Activated naive CD4-positive, alpha-beta T cell treated with anti-CD3 and anti-CD28 coated beads for 36 hours (primary cell): ENCODE measurements at regions not wholly inside any gene's neighbourhood (a gene's known extent, or its start where the extent isn't known, plus 50 kb on each side); places are given as distances from the start of the nearest gene placed in this dataset.
"Not testable (repeated sequence)": the region's sequence is repeated elsewhere in the genome, so short reads cannot be mapped to it uniquely, and the experiment has no call there.

Experiments used
- CTCF ChIA-PET: fragments of 350-600 bp; sonication (Branson Sonifier 250); formaldehyde crosslinking; loops from one replicate; lab custom pipeline; 2021; ENCODE audit warnings: antibody characterized with exemption; lab: Charles Lee
- DNase-seq: peaks from one replicate; pipeline ENCODE4 v3.0.0-alpha.2; 2020
- H3K27ac Mint-ChIP-seq: one replicate; pipeline ENCODE4 v1.8.0; 2021; ENCODE audit warnings: mild to moderate bottlenecking, mixed read lengths
- H3K27me3 Mint-ChIP-seq: one replicate; pipeline ENCODE4 v1.8.0; 2021; ENCODE audit warnings: low read depth, mixed read lengths
- H3K36me3 Mint-ChIP-seq: one replicate; pipeline ENCODE4 v1.8.0; 2021; ENCODE audit warnings: low read depth, mixed read lengths
- H3K4me1 Mint-ChIP-seq: one replicate; pipeline ENCODE4 v1.8.0; 2021; ENCODE audit warnings: low read depth, mixed read lengths
- H3K4me3 Mint-ChIP-seq: one replicate; pipeline ENCODE4 v1.8.0; 2021; ENCODE audit warnings: mild to moderate bottlenecking, moderate library complexity, mixed read lengths
- H3K9me3 Mint-ChIP-seq: one replicate; pipeline ENCODE4 v1.8.0; 2021; ENCODE audit warnings: mixed read lengths
- intact Hi-C: fragments of 100-400 bp; cut with micrococcal nuclease; formaldehyde crosslinking; loops from one replicate; pipeline ENCODE4 v1.15.1; 2023

DNA sequence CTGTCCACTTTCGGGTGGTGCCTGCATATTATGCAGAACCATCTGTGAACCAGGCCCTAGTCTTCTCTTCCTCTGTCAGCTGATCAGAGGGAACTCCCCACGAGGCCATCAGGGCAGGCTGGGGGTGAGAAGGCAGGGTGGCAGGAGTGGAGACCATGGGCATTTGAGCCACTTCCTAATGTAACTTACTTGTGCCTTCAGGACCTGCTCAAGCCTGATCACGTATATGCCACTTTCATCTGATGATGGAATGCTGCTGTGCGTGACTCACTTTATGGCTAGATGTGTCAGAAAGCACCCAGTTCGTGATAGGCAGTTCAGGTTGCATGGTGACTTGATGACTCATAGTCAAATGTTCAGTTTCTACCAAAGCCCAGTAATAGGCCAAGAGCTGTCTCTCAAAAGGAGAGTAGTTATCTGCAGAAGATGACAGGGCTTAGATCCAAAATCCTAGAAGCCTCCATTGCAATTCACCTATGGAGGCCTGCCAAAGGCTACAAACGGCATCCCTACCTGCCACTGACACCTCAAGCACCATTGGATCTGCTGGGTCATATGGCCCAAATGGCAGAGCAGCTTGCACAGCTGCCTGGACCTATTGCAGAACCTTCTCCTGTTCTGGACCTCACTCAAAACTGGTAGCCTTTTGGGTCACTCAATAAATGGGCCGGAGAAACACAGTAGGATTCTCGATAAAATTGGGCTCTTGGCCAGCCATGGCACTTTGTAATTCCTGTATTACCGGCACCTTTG, 197.7 kb upstream of the PROK2 start:
- Mint-ChIP-seq H3K27ac (peak overlapping the region; percentile 59), H3K4me1 (peaks cover 62% of the 10 kb centered on the region)
- H3K4me3 Mint-ChIP-seq, H3K36me3 Mint-ChIP-seq, H3K27me3 Mint-ChIP-seq, H3K9me3 Mint-ChIP-seq, CTCF ChIA-PET: not testable (repeated sequence)
- intact Hi-C loops = loop anchor here (1.0 kb wide), 3 partner anchors 98 to 652 kb away; no protein-coding TSS in a partner anchor
- DNase-seq = peak; percentile 89

DNA sequence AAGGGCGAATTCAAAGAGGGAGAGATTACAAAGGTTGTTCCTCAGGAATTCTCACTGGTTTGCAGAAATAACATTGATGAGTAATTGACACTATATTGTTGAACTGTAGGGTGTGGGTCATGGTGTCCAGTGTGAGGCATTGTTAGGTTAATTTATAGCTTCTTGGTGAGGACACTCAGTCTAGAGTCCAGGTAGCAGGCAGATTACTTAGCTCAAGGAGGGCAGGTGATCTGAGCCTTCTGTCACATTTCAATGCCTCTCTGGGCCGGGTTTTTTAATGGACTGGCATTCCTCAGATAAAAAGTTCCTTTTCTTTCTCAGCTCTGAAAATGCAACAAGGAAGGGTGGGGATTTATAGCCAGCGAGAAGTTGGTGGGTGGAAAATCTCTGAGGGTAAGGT, 194.2 kb upstream of the PROK2 start:
- no peak overlapping the region for H3K4me3 Mint-ChIP-seq
- no peak for DNase-seq
- peaks cover 18% of the 10 kb centered on the region for H3K27me3 Mint-ChIP-seq
- H3K27ac Mint-ChIP-seq = peak overlapping the region; percentile 82
- no peaks in the 10 kb centered on the region for H3K36me3 Mint-ChIP-seq
- H3K9me3 Mint-ChIP-seq = no peaks in the 10 kb centered on the region
- H3K4me1 Mint-ChIP-seq = peaks cover 42% of the 10 kb centered on the region
- CTCF ChIA-PET = interaction anchor here (1.4 kb wide), 1 partner anchor 20 kb away, joined by 3 read pairs; no protein-coding TSS in a partner anchor
- intact Hi-C loops = loop anchor here (2.0 to 10.0 kb wide), 4 partner anchors 20 to 1204 kb away; no protein-coding TSS in a partner anchor

DNA sequence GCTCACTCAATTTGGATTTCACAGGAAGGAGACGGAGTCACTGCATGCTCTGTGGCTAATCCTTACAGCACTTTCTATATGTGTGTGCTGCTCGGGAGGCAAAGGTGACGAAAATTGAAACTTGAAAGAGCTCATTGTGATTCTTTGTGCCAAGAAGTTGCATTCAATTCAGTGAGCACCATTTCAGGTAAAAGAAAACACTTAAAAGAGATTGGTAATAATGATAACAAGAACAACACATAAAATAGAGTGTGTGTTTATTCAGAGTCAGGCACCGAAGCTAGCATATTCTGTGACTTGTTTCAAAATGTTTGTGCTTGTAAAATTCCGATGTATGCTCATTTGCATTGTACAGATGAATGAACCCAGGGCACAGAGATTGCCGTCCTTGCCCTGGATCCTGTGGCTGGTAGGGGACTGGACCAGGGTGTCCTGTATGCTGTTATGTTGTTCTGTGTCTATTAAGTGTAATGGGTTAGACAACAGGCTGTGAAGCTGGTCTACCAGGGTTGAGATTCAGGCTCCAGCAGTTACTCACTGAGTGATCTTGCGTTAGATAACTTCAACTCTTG, 193.3 kb upstream of the PROK2 start:
- no peaks in the 10 kb centered on the region for H3K9me3 Mint-ChIP-seq
- intact Hi-C loops = loop anchor here (1.0 to 10.0 kb wide), 14 partner anchors 20 to 1203 kb away; no protein-coding TSS in a partner anchor
- peaks cover 33% of the 10 kb centered on the region for H3K4me1 Mint-ChIP-seq
- H3K27me3 Mint-ChIP-seq = peaks cover 18% of the 10 kb centered on the region
- H3K27ac Mint-ChIP-seq = peak overlapping the region; percentile 82
- H3K4me3 Mint-ChIP-seq = no peak overlapping the region
- peak; percentile 76 for DNase-seq
- H3K36me3 Mint-ChIP-seq = no peaks in the 10 kb centered on the region
- CTCF ChIA-PET = interaction anchor here (0.6 to 1.4 kb wide), 3 partner anchors 20 to 688 kb away, joined by 3 read pairs; no protein-coding TSS in a partner anchor

DNA sequence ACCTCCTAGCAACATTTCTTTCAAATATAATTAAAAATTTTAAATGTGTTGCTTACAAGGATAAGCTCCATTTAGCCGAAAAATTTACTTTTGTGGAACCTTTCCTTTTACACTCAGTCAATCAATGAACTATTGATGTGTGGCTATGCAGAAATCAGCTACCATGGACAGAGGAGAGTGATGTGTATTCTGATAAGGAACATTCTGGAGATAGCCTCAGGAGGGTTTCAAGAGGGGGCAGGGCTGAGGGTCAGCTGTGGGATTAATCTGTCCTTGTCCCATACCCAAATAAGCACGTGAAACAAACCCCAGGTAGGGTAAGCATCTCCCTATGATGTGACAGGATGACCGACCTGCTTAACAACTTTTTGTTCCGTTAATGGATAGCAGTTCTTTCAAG, 192.6 kb upstream of the PROK2 start:
- DNase-seq = no peak
- CTCF ChIA-PET = interaction anchor here (0.6 to 1.1 kb wide), 4 partner anchors 19 to 689 kb away, joined by 3 to 4 read pairs (median 3); no protein-coding TSS in a partner anchor
- Mint-ChIP-seq H3K27ac (no peak overlapping the region), H3K4me1 (peaks cover 29% of the 10 kb centered on the region), H3K4me3 (no peak overlapping the region), H3K27me3 (peaks cover 20% of the 10 kb centered on the region), H3K9me3 (no peaks in the 10 kb centered on the region), H3K36me3 (no peaks in the 10 kb centered on the region)
- intact Hi-C loops = loop anchor here (10.0 kb wide), 1 partner anchor 1203 kb away; no protein-coding TSS in a partner anchor

DNA sequence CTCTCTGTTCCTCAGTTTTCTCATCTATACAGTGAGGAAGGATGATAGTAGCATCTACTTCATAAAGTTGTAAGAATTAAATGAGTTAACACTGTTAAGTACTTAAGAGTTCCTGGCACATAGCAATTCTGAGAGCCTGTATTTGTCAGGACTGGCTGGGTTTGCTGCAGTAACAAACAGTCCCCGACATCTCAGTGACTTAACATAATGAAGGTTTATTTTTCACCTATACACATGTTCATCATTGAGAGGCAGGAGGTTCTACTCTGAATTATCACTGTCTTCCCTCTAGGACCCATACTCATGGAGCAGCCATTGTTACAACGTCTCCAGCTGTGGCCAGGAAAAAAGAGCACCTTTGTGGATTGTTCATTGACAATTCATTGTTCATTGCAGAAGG, 190.6 kb upstream of the PROK2 start:
- H3K4me1 Mint-ChIP-seq = peaks cover 22% of the 10 kb centered on the region
- CTCF ChIA-PET = no interaction called here
- no peak for DNase-seq
- no peaks in the 10 kb centered on the region for H3K36me3 Mint-ChIP-seq
- H3K27me3 Mint-ChIP-seq = peaks cover 25% of the 10 kb centered on the region
- no peaks in the 10 kb centered on the region for H3K9me3 Mint-ChIP-seq
- H3K4me3 Mint-ChIP-seq = no peak overlapping the region
- no peak overlapping the region for H3K27ac Mint-ChIP-seq
- intact Hi-C loops = loop anchor here (10.0 kb wide), 1 partner anchor 1201 kb away; no protein-coding TSS in a partner anchor

DNA sequence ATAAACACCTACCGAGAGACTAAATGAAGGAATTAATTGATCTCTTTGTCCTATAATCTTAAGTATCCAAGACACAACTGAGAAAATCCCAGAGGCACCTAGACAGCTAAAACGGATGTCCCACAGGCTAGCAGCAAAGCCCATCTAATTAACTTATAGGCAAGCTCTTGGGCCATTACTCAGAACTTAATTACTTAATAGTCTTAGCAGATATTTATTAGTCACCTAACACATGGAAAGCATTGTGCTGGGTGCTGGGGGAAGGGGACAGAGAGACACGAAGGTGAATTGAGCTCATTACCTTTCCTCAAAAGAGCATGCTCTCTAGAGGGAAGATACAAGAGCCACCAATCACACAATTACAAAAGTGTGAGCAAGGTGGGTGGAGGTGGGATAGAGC, 189.8 kb upstream of the PROK2 start:
- H3K4me1 Mint-ChIP-seq = peaks cover 22% of the 10 kb centered on the region
- CTCF ChIA-PET = no interaction called here
- H3K36me3 Mint-ChIP-seq = no peaks in the 10 kb centered on the region
- no peak for DNase-seq
- no peak overlapping the region for H3K27ac Mint-ChIP-seq
- no peak overlapping the region for H3K4me3 Mint-ChIP-seq
- H3K9me3 Mint-ChIP-seq = no peaks in the 10 kb centered on the region
- H3K27me3 Mint-ChIP-seq = peaks cover 25% of the 10 kb centered on the region
- intact Hi-C loops = loop anchor here (10.0 kb wide), 1 partner anchor 1200 kb away; no protein-coding TSS in a partner anchor

DNA sequence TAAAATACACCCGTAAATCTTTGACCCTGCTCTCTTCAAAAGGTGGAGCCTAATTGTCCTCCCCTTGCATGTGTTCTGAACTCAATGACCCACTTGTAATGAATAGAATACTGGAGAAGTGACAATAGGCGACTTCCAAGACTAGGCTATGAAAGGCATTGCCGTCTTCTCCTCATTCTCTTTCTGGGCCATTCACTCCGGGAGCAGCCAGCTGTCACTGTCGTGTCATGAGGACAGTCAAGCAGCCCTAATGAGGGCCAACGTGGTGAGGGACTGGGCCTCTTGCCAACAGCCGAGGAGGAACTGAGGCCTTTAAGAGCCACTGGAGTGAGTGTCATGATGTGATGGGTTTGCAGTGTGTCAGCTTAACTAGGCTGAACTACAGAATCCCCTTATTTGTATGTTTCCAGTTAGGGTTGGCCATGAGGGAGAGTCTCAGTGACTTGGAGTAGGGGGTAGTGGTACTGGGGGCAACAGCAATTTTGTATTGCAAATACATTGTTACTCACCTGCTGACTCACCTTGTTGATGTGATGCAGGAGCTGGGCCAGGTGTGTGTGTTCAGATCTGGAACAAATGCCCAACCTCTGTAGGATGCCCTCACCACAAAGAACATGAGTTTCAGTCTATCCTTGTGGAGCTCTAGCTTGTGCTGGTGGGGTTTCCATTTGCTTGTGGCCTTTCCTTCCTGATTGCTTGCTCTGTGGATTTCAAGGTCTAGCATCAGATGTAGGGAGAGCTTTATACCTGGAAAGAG, 188.5 kb upstream of the PROK2 start:
- DNase-seq = no peak
- CTCF ChIA-PET = interaction anchor here (0.8 kb wide), 1 partner anchor 14 kb away, joined by 3 read pairs; no protein-coding TSS in a partner anchor
- intact Hi-C loops = loop anchor here (10.0 kb wide), 1 partner anchor 1199 kb away; no protein-coding TSS in a partner anchor
- Mint-ChIP-seq H3K4me1 (peaks cover 11% of the 10 kb centered on the region), H3K4me3 (no peak overlapping the region), H3K36me3 (no peaks in the 10 kb centered on the region), H3K9me3 (no peaks in the 10 kb centered on the region), H3K27ac (no peak overlapping the region), H3K27me3 (peaks cover 23% of the 10 kb centered on the region)

- no peaks in the 10 kb centered on the region for H3K4me1 Mint-ChIP-seq
- H3K27ac Mint-ChIP-seq = no peak overlapping the region
- H3K4me3 Mint-ChIP-seq = no peak overlapping the region
- intact Hi-C loops = loop anchor here (10.0 kb wide), 1 partner anchor 1197 kb away; no protein-coding TSS in a partner anchor
- CTCF ChIA-PET = no interaction called here
- peaks cover 25% of the 10 kb centered on the region for H3K27me3 Mint-ChIP-seq
- no peak for DNase-seq
- H3K9me3 Mint-ChIP-seq = no peaks in the 10 kb centered on the region
- no peaks in the 10 kb centered on the region for H3K36me3 Mint-ChIP-seq
These were observed 187.1 kb upstream of the PROK2 start for GRCh38 chr3:71972031-71972430.

DNA sequence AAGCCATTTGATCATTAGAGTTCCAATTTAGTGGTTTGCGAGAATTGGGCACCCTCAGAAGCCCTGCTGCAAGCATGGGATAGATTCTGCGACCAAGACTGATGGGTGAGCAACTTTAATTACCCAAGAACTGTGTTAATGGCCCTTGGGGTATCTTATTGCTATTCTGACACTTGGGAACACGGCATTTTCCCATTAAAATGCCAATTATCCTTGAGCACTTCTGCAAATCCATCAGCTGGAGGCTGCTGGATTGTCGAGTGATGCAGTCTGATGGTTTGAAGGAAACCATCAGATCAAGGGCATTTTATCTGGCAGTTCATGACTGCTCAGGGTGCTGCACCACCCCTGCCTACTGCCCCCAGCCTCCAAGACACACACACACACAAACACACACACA, 183.6 kb upstream of the PROK2 start:
- DNase-seq = no peak
- no peaks in the 10 kb centered on the region for H3K36me3 Mint-ChIP-seq
- H3K4me1 Mint-ChIP-seq = no peaks in the 10 kb centered on the region
- no peak overlapping the region for H3K4me3 Mint-ChIP-seq
- intact Hi-C loops = no loop called here
- CTCF ChIA-PET = no interaction called here
- no peaks in the 10 kb centered on the region for H3K9me3 Mint-ChIP-seq
- H3K27me3 Mint-ChIP-seq = peaks cover 24% of the 10 kb centered on the region
- no peak overlapping the region for H3K27ac Mint-ChIP-seq

DNA sequence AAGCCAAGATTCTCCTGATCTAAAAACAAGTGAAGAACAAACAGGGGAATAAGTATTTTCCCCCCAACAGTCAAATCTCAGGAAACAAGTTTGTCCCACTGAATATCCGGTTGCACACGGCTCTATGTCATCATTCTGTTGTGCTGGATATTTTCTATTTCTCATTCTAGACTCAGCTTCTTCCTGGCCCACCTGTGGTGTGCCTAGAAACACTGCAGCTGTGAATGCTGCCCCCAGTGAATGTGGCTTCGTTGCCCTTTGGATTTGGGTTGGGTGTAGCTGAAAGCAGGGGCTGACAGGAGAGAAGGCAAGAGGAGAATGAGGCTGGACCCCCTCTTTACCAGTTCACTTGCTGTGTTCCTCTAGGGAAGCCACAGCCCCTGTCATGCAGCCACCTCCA, 181.2 kb upstream of the PROK2 start:
- H3K9me3 Mint-ChIP-seq = no peaks in the 10 kb centered on the region
- peaks cover 2% of the 10 kb centered on the region for H3K4me1 Mint-ChIP-seq
- no peak for DNase-seq
- peaks cover 17% of the 10 kb centered on the region for H3K27me3 Mint-ChIP-seq
- CTCF ChIA-PET = no interaction called here
- H3K27ac Mint-ChIP-seq = no peak overlapping the region
- intact Hi-C loops = no loop called here
- no peaks in the 10 kb centered on the region for H3K36me3 Mint-ChIP-seq
- H3K4me3 Mint-ChIP-seq = no peak overlapping the region

- CTCF ChIA-PET = no interaction called here
- Mint-ChIP-seq H3K27me3 (peaks cover 15% of the 10 kb centered on the region), H3K4me1 (peaks cover 2% of the 10 kb centered on the region), H3K4me3 (no peak overlapping the region), H3K9me3 (no peaks in the 10 kb centered on the region), H3K36me3 (no peaks in the 10 kb centered on the region), H3K27ac (no peak overlapping the region)
- DNase-seq = no peak
- intact Hi-C loops = no loop called here
These were observed 179.2 kb upstream of the PROK2 start for GRCh38 chr3:71964170-71964569.
